ENCODE measurements at regions not wholly inside any gene's neighbourhood (a gene's known extent, or its start where the extent isn't known, plus 50 kb on each side); places are given as distances from the start of the nearest gene placed in this dataset.

- H3K9me3 ChIP-seq (ENCODE audit: control insufficient read depth, low read length) = no peaks in the 10 kb centered on the region
- H3K27ac ChIP-seq (ENCODE audit: insufficient read depth, low read depth, low read length, poor library complexity, severe bottlenecking) = no peak overlapping the region
- no peaks in the 10 kb centered on the region for H3K36me3 ChIP-seq (ENCODE audit: control insufficient read depth, insufficient read depth, low read length)
- H3K4me1 ChIP-seq (ENCODE audit: control insufficient read depth, insufficient read depth, low read length) = no peaks in the 10 kb centered on the region
- H3K27me3 ChIP-seq (ENCODE audit: control insufficient read depth, insufficient read depth, low read length, poor library complexity, severe bottlenecking) = no peaks in the 10 kb centered on the region
- no peak overlapping the region for H3K4me3 ChIP-seq (ENCODE audit: insufficient read depth, low read depth, low read length)
- WGBS, 2 experiments = 93 to 100% methylated on average over 6 of the region's 6 CpGs
Measured at GRCh38 chr13:86562866-86563265, 763.6 kb upstream of the SLITRK6 start.

- Histone ChIP-seq H3K36me3 (ENCODE audit: control insufficient read depth, insufficient read depth, low read length) (no peaks in the 10 kb centered on the region), H3K4me1 (ENCODE audit: control insufficient read depth, insufficient read depth, low read length) (no peaks in the 10 kb centered on the region), H3K9me3 (ENCODE audit: control insufficient read depth, low read length) (no peaks in the 10 kb centered on the region), H3K27me3 (ENCODE audit: control insufficient read depth, insufficient read depth, low read length, poor library complexity, severe bottlenecking) (no peaks in the 10 kb centered on the region), H3K4me3 (ENCODE audit: insufficient read depth, low read depth, low read length) (no peak overlapping the region), H3K27ac (ENCODE audit: insufficient read depth, low read depth, low read length, poor library complexity, severe bottlenecking) (no peak overlapping the region)
- WGBS, 2 experiments = 83 to 92% methylated on average over 2 of the region's 2 CpGs
Measured at GRCh38 chr13:86563308-86563707, 764.1 kb upstream of the SLITRK6 start.

- no peaks in the 10 kb centered on the region for H3K27me3 ChIP-seq (ENCODE audit: control insufficient read depth, insufficient read depth, low read length, poor library complexity, severe bottlenecking)
- WGBS, 2 experiments = 83 to 89% methylated on average over 3 of the region's 3 CpGs
- no peaks in the 10 kb centered on the region for H3K36me3 ChIP-seq (ENCODE audit: control insufficient read depth, insufficient read depth, low read length)
- H3K9me3 ChIP-seq (ENCODE audit: control insufficient read depth, low read length) = no peaks in the 10 kb centered on the region
- H3K4me3 ChIP-seq (ENCODE audit: insufficient read depth, low read depth, low read length) = no peak overlapping the region
- no peak overlapping the region for H3K27ac ChIP-seq (ENCODE audit: insufficient read depth, low read depth, low read length, poor library complexity, severe bottlenecking)
- H3K4me1 ChIP-seq (ENCODE audit: control insufficient read depth, insufficient read depth, low read length) = no peaks in the 10 kb centered on the region
Measured at GRCh38 chr13:86567119-86567518, 767.9 kb upstream of the SLITRK6 start.

GRCh38 chr13:86569119-86569518 lies 769.9 kb upstream of the SLITRK6 start:
- no peaks in the 10 kb centered on the region for H3K4me1 ChIP-seq (ENCODE audit: control insufficient read depth, insufficient read depth, low read length)

GRCh38 chr13:86569974-86570373 lies 770.8 kb upstream of the SLITRK6 start:
- H3K36me3 ChIP-seq (ENCODE audit: control insufficient read depth, insufficient read depth, low read length) = no peaks in the 10 kb centered on the region
- no peaks in the 10 kb centered on the region for H3K9me3 ChIP-seq (ENCODE audit: control insufficient read depth, low read length)
- H3K27ac ChIP-seq (ENCODE audit: insufficient read depth, low read depth, low read length, poor library complexity, severe bottlenecking) = no peak overlapping the region
- no peaks in the 10 kb centered on the region for H3K4me1 ChIP-seq (ENCODE audit: control insufficient read depth, insufficient read depth, low read length)
- no peak overlapping the region for H3K4me3 ChIP-seq (ENCODE audit: insufficient read depth, low read depth, low read length)
- H3K27me3 ChIP-seq (ENCODE audit: control insufficient read depth, insufficient read depth, low read length, poor library complexity, severe bottlenecking) = no peaks in the 10 kb centered on the region

More at GRCh38 chr13:86569119-86569518, 769.9 kb upstream of the SLITRK6 start:
- H3K36me3 ChIP-seq (ENCODE audit: control insufficient read depth, insufficient read depth, low read length) = no peaks in the 10 kb centered on the region
- no peak overlapping the region for H3K27ac ChIP-seq (ENCODE audit: insufficient read depth, low read depth, low read length, poor library complexity, severe bottlenecking)
- H3K4me3 ChIP-seq (ENCODE audit: insufficient read depth, low read depth, low read length) = no peak overlapping the region
- WGBS, 2 experiments = no CpG with 5 or more reads among the region's 1 CpG
- H3K9me3 ChIP-seq (ENCODE audit: control insufficient read depth, low read length) = no peaks in the 10 kb centered on the region
- no peaks in the 10 kb centered on the region for H3K27me3 ChIP-seq (ENCODE audit: control insufficient read depth, insufficient read depth, low read length, poor library complexity, severe bottlenecking)

- Histone ChIP-seq H3K4me1 (ENCODE audit: control insufficient read depth, insufficient read depth, low read length) (no peaks in the 10 kb centered on the region), H3K27ac (ENCODE audit: insufficient read depth, low read depth, low read length, poor library complexity, severe bottlenecking) (no peak overlapping the region), H3K27me3 (ENCODE audit: control insufficient read depth, insufficient read depth, low read length, poor library complexity, severe bottlenecking) (no peaks in the 10 kb centered on the region), H3K36me3 (ENCODE audit: control insufficient read depth, insufficient read depth, low read length) (no peaks in the 10 kb centered on the region), H3K4me3 (ENCODE audit: insufficient read depth, low read depth, low read length) (no peak overlapping the region), H3K9me3 (ENCODE audit: control insufficient read depth, low read length) (no peaks in the 10 kb centered on the region)
- 71 to 86% methylated on average over 1 of the region's 2 CpGs for WGBS, 2 experiments
Measured at GRCh38 chr13:86572115-86572514, 772.9 kb upstream of the SLITRK6 start.

GRCh38 chr13:86579662-86580061 lies 780.4 kb upstream of the SLITRK6 start:
- Histone ChIP-seq H3K4me1 (ENCODE audit: control insufficient read depth, insufficient read depth, low read length) (no peaks in the 10 kb centered on the region), H3K27me3 (ENCODE audit: control insufficient read depth, insufficient read depth, low read length, poor library complexity, severe bottlenecking) (no peaks in the 10 kb centered on the region), H3K9me3 (ENCODE audit: control insufficient read depth, low read length) (no peaks in the 10 kb centered on the region), H3K4me3 (ENCODE audit: insufficient read depth, low read depth, low read length) (no peak overlapping the region), H3K27ac (ENCODE audit: insufficient read depth, low read depth, low read length, poor library complexity, severe bottlenecking) (no peak overlapping the region), H3K36me3 (ENCODE audit: control insufficient read depth, insufficient read depth, low read length) (no peaks in the 10 kb centered on the region)
- 91 to 95% methylated on average over 3 of the region's 3 CpGs for WGBS, 2 experiments

GRCh38 chr13:86581706-86582105 lies 782.5 kb upstream of the SLITRK6 start:
- no peaks in the 10 kb centered on the region for H3K36me3 ChIP-seq (ENCODE audit: control insufficient read depth, insufficient read depth, low read length)
- H3K27me3 ChIP-seq (ENCODE audit: control insufficient read depth, insufficient read depth, low read length, poor library complexity, severe bottlenecking) = no peaks in the 10 kb centered on the region
- no peaks in the 10 kb centered on the region for H3K4me1 ChIP-seq (ENCODE audit: control insufficient read depth, insufficient read depth, low read length)
- no peak overlapping the region for H3K27ac ChIP-seq (ENCODE audit: insufficient read depth, low read depth, low read length, poor library complexity, severe bottlenecking)
- H3K4me3 ChIP-seq (ENCODE audit: insufficient read depth, low read depth, low read length) = no peak overlapping the region
- 94 to 100% methylated on average over 2 of the region's 2 CpGs for WGBS, 2 experiments
- no peaks in the 10 kb centered on the region for H3K9me3 ChIP-seq (ENCODE audit: control insufficient read depth, low read length)

- H3K27ac ChIP-seq (ENCODE audit: insufficient read depth, low read depth, low read length, poor library complexity, severe bottlenecking) = no peak overlapping the region
- H3K36me3 ChIP-seq (ENCODE audit: control insufficient read depth, insufficient read depth, low read length) = no peaks in the 10 kb centered on the region
- H3K9me3 ChIP-seq (ENCODE audit: control insufficient read depth, low read length) = no peaks in the 10 kb centered on the region
- 91 to 94% methylated on average over 7 of the region's 7 CpGs for WGBS, 2 experiments
- H3K4me3 ChIP-seq (ENCODE audit: insufficient read depth, low read depth, low read length) = no peak overlapping the region
- no peaks in the 10 kb centered on the region for H3K27me3 ChIP-seq (ENCODE audit: control insufficient read depth, insufficient read depth, low read length, poor library complexity, severe bottlenecking)
- no peaks in the 10 kb centered on the region for H3K4me1 ChIP-seq (ENCODE audit: control insufficient read depth, insufficient read depth, low read length)
Measured at GRCh38 chr13:86584301-86584700, 785.1 kb upstream of the SLITRK6 start.

- no peaks in the 10 kb centered on the region for H3K36me3 ChIP-seq (ENCODE audit: control insufficient read depth, insufficient read depth, low read length)
- WGBS, 2 experiments = 93% methylated on average over 2 of the region's 2 CpGs
- H3K4me3 ChIP-seq (ENCODE audit: insufficient read depth, low read depth, low read length) = no peak overlapping the region
- H3K27me3 ChIP-seq (ENCODE audit: control insufficient read depth, insufficient read depth, low read length, poor library complexity, severe bottlenecking) = no peaks in the 10 kb centered on the region
- no peaks in the 10 kb centered on the region for H3K4me1 ChIP-seq (ENCODE audit: control insufficient read depth, insufficient read depth, low read length)
- no peaks in the 10 kb centered on the region for H3K9me3 ChIP-seq (ENCODE audit: control insufficient read depth, low read length)
- H3K27ac ChIP-seq (ENCODE audit: insufficient read depth, low read depth, low read length, poor library complexity, severe bottlenecking) = no peak overlapping the region
Measured at GRCh38 chr13:86585835-86586234, 786.6 kb upstream of the SLITRK6 start.

- no peaks in the 10 kb centered on the region for H3K4me1 ChIP-seq (ENCODE audit: control insufficient read depth, insufficient read depth, low read length)
- no peak overlapping the region for H3K27ac ChIP-seq (ENCODE audit: insufficient read depth, low read depth, low read length, poor library complexity, severe bottlenecking)
- no peaks in the 10 kb centered on the region for H3K9me3 ChIP-seq (ENCODE audit: control insufficient read depth, low read length)
- no peaks in the 10 kb centered on the region for H3K27me3 ChIP-seq (ENCODE audit: control insufficient read depth, insufficient read depth, low read length, poor library complexity, severe bottlenecking)
- H3K36me3 ChIP-seq (ENCODE audit: control insufficient read depth, insufficient read depth, low read length) = no peaks in the 10 kb centered on the region
- H3K4me3 ChIP-seq (ENCODE audit: insufficient read depth, low read depth, low read length) = no peak overlapping the region
Measured at GRCh38 chr13:86591862-86592261, 792.6 kb upstream of the SLITRK6 start.

Data from ectodermal cell (in vitro differentiated cells).